Left kidney (tissue), 1 donor: ENCODE measurements at regions not wholly inside any gene's neighbourhood (a gene's known extent, or its start where the extent isn't known, plus 50 kb on each side); places are given as distances from the start of the nearest gene placed in this dataset.
"Not testable (repeated sequence)": the region's sequence is repeated elsewhere in the genome, so short reads cannot be mapped to it uniquely, and the experiment has no call there.

Source experiments
- DNase-seq: peaks from one replicate; pipeline ENCODE4 v3.0.0-alpha.2; 2013

DNA sequence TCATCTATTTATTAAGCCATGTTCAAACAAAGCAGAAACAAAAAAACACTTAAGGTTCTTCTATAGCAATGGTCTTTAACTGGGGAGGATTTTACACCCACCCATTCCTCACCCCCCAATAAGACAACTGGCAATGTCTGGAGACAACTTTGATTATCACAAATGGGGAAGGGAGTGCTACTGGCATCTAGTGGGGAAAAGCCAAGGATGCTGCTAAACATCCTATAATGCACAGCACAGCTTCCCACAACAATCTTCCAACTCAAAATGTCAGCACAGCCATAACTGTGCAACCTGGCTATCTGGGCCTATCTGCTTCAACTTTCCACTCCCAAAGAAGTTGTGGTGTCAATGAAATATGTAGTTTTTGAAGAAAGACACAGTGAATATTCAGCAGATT lies 1044.4 kb downstream of the CDH8 start:
- no peak for DNase-seq

DNA sequence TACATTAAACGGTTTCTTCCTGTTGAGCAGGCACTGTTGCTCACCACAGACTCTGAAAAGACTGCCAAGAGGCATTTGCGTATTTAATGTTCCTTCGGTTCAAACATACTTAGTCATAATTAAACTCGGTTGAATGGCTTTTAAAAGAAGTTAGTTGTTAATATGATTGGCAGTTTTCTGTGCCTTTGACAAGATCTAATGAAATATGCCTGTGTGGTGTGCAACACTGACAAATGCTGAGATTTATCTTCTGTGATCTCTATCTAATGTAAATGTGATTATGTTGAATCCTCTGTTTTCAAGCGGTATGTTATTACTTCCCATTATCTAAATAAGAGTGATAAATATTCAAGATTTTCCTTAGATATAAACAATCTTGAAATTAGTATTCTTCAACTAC lies 1046.6 kb downstream of the CDH8 start:
- DNase-seq, result no peak

DNA sequence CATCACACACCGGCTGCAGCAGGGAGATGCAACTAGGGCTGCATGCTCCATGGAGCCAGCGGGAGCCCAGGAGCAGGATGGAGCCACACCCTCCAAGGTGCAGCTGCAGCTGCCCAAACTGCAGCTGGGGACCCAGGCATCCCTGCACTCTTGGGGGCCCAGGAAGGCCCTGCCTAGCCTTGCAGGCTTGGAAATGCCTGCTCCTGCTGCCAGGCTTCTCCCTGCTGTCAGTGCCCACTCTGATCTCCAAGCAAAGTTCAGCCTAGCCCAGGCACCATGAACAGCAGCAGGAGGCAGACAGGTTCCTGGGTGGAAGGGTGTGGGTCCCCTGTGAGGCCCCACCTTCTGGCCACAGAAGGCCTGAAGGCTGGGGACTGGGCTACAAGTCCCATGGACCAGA lies 1057.1 kb downstream of the CDH8 start:
- no peak for DNase-seq

DNA sequence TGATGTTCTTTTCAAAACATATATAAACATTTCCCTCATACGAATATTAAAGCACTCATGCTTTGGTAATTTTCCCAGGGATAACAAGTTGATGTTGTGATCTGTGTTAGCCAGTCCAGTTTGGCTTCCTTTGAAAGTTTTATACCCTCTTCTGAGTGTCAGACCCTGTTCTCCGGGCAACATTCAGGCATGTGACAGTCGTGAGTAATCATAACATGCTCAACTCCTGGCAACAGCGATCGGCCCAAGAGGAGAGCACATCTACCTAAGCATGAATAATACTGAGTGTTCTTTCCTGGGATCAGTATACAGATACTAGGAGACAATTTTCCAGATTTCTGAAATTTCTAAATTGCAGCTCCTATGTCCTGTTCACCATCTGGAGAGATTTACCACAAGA lies 1086.4 kb downstream of the CDH8 start:
- no peak for DNase-seq

DNA sequence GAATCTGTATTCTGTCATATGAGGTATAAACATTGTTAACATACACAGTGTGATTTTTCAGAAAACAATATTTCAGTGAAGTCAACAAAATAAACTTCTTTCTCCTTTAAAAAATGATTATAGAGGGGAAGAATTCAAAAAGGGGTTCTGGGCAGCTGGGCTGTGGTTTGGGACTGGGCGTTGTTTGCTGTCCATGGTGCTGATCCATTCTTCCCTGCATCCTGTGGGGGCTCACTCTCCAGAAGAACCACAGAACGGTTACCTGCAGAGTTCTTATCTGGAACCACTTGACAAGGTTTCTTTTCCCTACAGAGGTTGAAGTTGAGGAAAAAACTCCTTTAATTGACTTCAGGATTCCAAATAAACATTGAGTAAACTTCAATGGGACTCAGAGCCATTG lies 1091.0 kb downstream of the CDH8 start:
- DNase-seq, result peak; percentile 64

DNA sequence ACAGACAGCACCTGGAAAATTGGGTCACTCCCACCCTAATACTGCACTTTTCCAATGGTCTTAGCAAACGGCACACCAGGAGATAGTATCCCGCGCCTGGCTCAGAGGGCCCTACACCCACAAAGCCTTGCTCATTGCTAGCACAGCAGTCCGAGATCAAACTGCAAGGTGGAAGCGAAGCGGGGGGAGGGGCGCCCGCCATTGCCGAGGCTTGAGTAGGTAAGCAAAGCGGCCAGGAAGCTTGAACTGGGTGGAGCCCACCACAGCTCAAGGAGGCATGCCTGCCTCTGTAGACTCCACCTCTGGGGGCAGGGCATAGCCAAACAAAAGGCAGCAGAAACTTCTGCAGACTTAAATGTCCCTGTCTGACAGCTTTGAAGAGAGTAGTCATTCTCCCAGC lies 1100.0 kb downstream of the CDH8 start:
- not testable (repeated sequence) for DNase-seq

DNA sequence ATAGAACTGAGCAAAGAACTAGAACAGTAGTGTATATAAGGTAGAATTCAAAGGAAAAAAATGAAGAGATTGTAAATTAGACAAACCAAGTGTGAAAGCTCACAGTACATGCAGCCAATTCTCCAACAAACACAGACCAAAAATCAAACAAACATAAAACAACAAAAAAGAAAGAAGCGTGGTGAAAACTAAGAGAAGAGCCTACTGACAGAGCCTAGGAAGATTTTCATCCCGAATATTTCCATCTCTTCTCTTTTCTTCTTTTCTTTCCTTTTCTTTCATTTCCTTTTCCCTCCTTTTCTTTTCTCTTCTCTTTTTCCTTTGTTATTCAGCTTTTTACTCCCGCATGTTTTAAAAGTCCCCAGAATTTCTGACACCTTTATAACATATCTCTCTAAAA lies 1103.6 kb downstream of the CDH8 start:
- no peak for DNase-seq

DNA sequence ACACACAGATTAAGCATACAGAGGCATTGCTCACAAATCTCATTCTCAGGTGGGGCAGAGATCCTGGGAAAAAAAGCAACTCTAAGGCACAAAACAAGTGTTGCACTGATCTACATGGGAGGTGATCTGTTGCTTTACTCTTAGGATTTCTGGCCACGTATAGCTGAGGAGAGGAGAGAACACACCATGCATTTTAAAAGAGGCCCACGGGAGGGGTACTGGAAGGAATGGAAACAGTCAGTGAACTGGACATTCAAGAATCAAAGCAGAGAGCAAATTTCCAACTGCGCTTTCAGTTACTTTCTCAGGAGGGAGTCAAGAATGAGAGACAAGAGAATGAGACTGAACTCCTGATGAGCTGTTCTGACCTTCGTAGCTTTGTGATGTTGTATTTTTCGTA lies 1105.9 kb downstream of the CDH8 start:
- no peak for DNase-seq

DNA sequence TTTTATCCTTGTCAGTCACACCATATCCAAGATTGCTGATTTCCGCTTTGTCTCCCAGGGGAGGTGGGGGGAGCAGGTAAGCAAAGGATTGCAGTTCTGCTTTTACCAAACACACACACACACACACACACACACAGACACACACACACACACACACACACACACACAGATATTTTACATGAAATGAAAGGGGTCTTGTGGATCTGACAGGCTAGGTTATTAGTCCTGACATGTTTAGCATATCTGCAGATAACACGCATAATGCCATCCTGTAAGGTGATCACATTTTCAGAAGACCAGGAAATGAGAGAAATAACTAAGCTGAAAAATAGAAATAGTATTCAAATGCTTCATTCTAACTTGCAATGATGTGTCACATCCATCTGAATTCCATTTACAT lies 1113.3 kb downstream of the CDH8 start:
- DNase-seq, result no peak

DNA sequence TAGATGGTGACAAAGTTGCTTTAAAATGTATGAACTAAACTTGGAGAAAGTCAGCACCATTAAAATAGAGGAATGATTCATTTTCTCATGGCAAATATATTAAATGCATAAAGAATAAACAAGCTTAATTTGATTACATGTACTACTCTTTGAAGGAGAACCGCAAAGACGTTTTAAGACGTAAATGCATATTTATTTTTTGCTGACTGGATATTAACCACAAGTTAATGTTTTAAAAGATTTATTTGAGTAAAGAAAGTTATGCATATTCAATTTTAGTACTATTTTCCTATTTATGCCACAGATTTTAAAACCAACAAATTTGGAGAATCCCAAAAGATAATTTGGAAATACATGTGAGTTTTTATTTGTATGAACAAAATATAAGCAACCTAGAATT lies 1121.9 kb downstream of the CDH8 start:
- no peak for DNase-seq

DNA sequence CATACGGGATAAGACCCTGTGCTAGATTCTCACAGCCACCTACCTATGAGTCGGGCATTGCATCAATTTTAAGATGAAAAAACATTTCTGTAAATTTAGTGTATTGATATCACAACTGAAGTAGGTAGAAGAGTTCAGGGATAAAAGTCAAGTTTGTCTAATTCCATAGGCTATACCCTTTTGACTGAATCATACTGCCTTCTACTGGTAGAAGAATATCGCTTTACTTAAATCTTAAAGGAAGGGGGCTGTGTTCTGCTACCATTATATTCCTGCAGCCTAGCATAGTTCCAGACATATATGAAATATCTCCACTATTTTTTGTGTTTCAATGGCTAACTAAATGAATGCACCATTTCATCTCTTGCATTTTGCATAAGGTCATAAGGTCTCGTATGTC lies 1128.6 kb downstream of the CDH8 start:
- no peak for DNase-seq

DNA sequence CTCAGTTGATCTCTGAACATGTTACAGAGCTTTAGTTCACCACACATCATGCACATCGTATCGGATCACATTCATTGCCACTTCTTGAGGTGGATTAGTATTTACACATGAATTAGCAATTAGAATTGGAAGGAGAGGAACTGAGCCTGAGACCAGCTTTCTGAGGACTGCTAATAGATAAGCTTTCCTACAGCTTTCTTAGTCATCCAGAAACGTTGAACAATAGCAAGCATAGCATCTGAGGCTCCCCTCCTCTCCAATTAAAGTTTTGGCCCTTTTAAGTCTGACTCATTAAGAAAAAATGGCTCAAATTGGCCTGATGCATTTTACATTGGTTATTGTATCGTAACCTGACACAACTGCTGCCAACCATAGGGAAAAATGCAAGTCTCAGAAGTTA lies 1130.4 kb downstream of the CDH8 start:
- no peak for DNase-seq

DNA sequence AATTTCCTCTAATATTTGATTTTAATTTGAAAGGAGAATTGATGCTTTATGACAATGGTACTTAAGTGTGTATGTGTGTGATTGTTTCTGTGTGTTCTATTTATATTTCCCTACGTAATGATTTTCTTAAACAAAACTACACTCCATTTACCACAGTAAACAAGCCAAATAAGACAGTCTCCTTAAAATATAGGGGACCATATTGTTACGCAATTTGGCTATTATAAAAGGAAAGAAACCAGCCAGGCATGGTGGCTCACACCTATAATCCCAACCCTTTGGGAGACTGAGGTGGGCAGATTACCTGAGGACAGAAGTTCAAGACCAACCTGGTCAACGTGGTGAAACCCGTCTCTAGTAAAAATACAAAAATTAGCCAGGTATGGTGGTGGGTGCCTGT lies 1134.1 kb downstream of the CDH8 start:
- no peak for DNase-seq

DNA sequence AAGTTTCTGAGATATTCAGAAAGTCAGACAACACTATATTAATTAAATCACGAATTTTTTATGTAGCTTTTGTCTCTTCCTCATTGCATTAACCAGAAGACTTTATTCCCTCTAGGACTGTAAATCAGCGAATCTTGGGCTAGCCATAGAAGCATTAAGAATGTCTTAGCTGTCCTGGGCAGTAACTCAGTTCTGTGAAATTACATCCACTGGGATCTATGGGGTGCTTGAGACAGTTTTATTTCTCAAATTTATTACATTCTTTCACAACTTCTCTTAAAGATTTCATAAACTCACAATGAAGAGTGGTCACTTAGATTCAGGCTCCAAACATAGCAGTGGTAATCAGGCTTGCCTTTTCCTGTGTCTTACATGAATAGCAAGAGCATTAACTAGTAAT lies 1153.4 kb downstream of the CDH8 start:
- DNase-seq, result no peak

DNA sequence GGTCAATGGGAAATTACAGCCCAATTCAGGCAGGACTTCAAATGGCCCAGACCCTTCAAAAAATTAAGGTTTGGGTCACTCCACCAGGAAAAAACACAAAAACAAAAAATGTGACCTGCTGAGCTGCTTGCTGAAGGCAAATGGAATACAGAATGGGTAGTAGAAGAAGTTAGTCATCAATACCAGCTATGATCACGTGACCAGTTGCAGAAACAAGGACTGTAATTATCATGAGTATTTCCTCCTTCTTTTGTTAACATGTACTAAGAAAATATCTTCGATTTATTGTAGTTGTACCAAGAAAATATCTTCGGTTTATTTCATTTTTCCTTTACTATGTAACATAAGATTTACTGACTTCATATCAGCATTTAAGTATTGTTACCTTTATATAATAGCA lies 1183.6 kb downstream of the CDH8 start:
- DNase-seq, result no peak

DNA sequence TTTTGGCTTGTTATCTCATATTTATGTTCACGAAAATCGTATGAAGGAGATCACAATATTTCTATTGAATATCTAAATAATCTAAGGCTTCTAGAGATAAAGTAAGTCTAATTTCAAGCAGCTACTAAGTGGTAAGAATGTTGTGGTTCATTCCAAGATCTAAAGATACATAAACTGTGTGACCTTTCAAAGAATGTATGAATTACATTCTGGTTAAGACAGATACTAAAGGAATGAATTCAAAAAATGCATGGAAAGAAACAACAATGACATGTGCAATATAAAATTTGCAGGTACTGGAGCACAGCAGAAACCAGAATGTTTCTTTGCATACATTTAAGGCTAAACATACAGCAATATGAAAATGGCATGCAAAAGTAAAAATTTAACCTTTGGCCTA lies 1214.6 kb downstream of the CDH8 start:
- no peak for DNase-seq

DNA sequence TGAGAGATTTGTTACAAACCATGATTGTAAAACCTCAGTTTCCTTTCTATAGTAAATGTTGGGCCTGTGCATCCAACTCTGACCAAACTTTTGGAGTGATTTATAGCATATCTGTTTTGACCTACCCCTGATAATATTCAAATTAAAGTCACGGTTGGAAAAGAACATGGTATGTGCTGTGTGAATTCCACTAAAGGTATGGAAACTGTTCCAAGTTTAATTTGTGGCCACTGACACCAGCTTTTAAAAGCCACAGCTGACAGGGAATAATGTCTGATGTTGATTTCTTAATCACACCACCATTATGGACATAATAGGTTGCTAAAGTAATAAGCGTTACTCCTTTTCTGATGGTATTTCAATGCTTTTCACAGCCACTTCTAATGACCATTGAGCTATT lies 1215.9 kb downstream of the CDH8 start:
- DNase-seq, result no peak

DNA sequence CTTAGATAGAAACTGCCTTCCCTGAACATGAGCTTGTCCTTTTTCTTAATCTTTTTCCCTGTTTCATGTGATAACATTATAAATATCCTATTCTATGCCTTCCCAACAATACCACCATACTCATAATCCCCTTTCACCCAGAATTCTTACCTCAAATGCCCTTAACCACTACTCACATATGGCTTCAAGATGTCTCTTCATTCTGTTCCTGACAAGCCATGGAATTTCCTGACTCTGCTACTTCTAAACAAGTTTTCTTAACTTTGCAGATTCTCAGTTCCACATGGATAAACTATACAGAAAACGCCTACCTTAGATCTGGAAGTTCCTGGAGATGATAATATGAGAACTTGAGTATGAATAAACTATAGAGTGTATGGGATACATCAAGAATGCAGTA lies 1217.8 kb downstream of the CDH8 start:
- no peak for DNase-seq

DNA sequence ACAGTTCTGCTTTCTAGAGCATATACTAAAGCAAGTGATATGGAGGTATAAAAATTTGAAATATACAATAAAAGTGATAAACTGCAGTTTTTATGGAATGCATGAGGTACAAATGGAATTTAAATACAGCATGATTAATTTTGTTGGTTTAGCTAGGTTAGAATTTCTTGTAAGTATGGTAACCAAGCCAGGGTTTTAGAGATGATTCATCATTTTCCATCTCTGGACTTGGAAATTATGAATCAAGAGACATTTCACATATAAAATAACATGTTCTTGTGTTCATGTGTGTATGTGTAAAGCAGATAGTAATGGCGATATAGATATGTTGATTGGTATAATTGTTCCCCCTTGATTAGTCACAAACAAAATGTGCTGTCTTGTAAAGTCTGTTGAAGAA lies 1219.8 kb downstream of the CDH8 start:
- DNase-seq, result no peak

DNA sequence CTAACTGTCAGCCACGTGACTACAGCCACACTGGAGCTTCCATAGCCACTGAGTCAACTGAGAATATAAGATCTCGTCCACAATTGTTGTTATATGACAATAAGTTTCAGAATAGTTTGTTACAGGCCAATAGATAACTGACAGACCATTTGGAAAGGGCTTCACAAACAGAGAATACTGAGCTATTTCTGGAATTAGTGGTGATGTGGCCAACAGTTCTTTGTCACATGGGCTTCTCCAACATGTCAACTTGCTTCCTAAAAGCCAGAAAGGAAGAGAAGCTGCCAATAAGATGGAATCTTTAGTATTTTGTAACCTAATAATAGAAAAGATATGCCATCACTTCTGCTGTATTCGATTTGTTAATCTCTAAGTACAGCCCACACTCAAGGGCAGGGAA lies 1220.4 kb downstream of the CDH8 start:
- DNase-seq, result no peak

DNA sequence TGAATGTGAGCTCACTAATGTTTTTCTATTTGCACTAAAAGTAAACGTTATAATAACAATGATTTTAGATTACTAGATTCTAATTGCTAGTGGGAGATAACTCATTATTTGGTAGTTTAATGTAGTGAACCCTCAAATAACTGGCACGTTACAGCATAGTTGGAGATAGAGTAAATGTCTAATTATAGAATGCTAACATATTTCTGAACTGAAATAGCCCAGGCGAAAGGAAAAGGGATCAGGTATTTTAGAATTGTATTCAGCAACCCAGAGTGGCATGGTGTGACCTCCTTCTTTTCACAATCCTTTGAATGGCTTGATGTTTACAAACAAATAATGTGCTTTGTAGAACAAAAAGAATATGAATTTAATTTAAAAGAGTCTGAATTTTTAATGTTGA lies 1221.2 kb downstream of the CDH8 start:
- no peak for DNase-seq

DNA sequence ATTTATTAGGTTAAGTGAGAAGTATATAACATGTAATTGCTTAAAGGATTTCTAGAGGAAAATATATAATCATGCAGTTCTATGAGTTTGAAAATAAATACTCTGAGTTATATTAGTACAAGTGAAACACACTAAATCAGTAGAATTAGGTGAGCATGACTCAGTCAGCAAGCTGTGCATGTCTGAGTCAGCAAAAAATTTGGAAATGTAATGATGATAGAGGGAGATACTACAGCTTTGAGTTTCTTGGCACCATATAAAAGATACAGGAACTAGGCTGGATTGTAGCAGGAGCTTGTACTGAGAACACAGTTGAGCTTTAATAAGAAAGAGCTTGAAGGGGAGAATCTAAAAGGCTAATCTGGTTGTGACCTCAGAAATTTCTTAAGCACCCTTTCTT lies 1224.6 kb downstream of the CDH8 start:
- DNase-seq, result no peak

DNA sequence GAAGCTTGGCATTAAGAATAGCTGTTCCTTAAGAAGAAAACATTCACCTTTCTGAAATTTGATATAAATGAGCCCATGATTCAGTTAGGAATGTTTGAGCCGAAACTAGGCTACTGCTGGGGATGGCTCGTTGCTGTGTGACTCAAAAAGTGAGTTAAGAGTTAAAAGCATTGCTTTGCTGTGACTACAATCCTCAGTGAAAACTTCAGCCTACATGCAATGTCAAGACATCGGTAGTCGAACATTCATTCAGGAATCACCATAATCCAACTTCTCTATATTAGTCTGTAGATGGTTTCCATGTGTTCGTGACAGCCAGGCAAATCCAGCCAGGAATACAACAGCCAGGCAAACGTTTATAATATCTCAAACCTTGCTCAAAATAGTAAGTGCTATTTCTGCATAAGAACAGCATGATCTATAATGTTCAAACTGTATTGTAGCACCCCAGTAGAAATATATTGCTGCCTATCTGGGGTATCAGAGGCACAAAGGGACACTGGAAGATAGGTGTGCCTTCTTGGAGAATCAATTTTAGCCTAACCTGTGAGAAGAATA lies 1225.1 kb downstream of the CDH8 start:
- DNase-seq, result no peak

DNA sequence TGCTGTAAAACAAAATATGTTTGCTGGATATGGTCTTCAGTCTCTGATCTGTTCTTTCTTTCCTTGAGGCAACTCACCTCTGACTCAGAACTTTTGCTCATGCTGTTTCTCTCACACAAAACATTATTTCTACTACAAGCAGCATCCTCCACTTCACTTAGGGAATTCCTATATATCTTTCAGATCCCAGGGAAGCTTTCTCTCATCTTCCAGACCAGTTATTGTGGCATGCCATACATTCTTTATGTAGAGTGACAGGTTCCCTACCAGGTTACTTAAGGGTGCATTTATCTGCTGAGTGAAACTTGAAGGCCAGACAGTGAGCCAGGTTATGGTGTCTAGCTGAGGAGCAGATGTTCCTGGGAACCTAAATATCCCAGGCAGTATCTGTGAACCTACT lies 1226.0 kb downstream of the CDH8 start:
- DNase-seq, result no peak

DNA sequence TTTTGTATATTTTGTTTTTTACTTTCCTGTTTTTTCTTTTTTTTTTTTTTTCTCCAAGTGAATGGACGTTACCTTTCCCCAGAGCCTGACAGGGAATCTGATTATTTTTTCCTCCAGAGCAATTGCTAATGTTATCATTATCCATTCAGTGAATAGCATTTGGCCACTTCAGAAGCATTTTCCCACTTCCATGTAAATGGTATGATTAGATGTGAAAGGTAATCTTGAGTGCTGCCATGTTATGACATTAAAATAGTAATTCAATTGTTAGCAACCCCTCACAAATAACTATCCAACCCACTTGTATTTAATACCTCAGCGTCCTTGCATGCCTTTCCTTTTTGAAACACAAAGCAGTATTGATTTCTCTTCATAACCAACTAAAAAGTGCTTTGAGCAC lies 1243.8 kb downstream of the CDH8 start:
- no peak for DNase-seq
